Mammary epithelial cell (primary cell): ENCODE measurements at regions not wholly inside any gene's neighbourhood (a gene's known extent, or its start where the extent isn't known, plus 50 kb on each side); places are given as distances from the start of the nearest gene placed in this dataset.

Experiments
- CTCF ChIP-seq, 2 donors: IDR thresholded peaks in 1 of 2; conservative IDR thresholded peaks in 1 of 2; 2 replicates each; pipeline ENCODE4 v1.5.1; 2011 to 2012; ENCODE audit warnings: inconsistent platforms in 2 of 2, low read length in 2 of 2, mild to moderate bottlenecking in 2 of 2, control low read depth in 1 of 2, low read depth in 1 of 2; ENCODE audit not compliant: insufficient read depth in 1 of 2; ENCODE audit errors: extremely low read depth in 1 of 2
- EZH2 ChIP-seq: IDR thresholded peaks from 2 replicates; pipeline ENCODE4 v1.6.1; 2012; ENCODE audit warnings: low read length, inconsistent platforms, borderline replicate concordance

- no peak for TF ChIP-seq CTCF (conservative IDR thresholded peaks at IDR 0.05 in 1 of 2, IDR thresholded peaks at IDR 0.05 in 1 of 2; ENCODE audit: extremely low read depth in 1 of 2, insufficient read depth in 1 of 2, low read depth in 1 of 2, low read length in 2 of 2)
- TF ChIP-seq EZH2, result no peak
Measured at GRCh38 chr5:3958389-3958788, 362.8 kb downstream of the IRX1 start.
